ENCODE measurements at regions not wholly inside any gene's neighbourhood (a gene's known extent, or its start where the extent isn't known, plus 50 kb on each side); places are given as distances from the start of the nearest gene placed in this dataset.

- TF ChIP-seq RAD21 (IDR thresholded peaks at IDR 0.05; ENCODE audit: low read depth): no peak
- no peak for TF ChIP-seq CTCF (IDR thresholded peaks at IDR 0.05 in 2 of 3, conservative IDR thresholded peaks at IDR 0.05 in 1 of 3; ENCODE audit: borderline replicate concordance in 1 of 3, insufficient read depth in 1 of 3, low read depth in 2 of 3, low read length in 2 of 3)
- no peak for TF ChIP-seq YY1 (IDR thresholded peaks at IDR 0.05; ENCODE audit: extremely low read depth, insufficient replicate concordance, low read depth, low read length)
- TF ChIP-seq POLR2A (IDR thresholded peaks at IDR 0.05; ENCODE audit: borderline replicate concordance, extremely low read depth, insufficient read depth, insufficient read length): no peak
- TF ChIP-seq CEBPB (IDR thresholded peaks at IDR 0.05; ENCODE audit: low read depth): no peak
- TF ChIP-seq POLR2AphosphoS5 (IDR thresholded peaks at IDR 0.05; ENCODE audit: low read depth, low read length): no peak
- no peak for TF ChIP-seq REST (IDR thresholded peaks at IDR 0.05; ENCODE audit: low read depth)
These were observed 123.3 kb upstream of the IGF1R start for GRCh38 chr15:98524838-98525660.
